Activated naive CD4-positive, alpha-beta T cell treated with anti-CD3 and anti-CD28 coated beads, Interleukin-2, amount 50 U/mL, for 16 hours (primary cell): ENCODE measurements at regions not wholly inside any gene's neighbourhood (a gene's known extent, or its start where the extent isn't known, plus 50 kb on each side); places are given as distances from the start of the nearest gene placed in this dataset.
"Not testable (repeated sequence)": the region's sequence is repeated elsewhere in the genome, so short reads cannot be mapped to it uniquely, and the experiment has no call there.

Experiments
- DNase-seq: peaks from one replicate; pipeline ENCODE4 v3.0.0-alpha.2; 2020

DNA sequence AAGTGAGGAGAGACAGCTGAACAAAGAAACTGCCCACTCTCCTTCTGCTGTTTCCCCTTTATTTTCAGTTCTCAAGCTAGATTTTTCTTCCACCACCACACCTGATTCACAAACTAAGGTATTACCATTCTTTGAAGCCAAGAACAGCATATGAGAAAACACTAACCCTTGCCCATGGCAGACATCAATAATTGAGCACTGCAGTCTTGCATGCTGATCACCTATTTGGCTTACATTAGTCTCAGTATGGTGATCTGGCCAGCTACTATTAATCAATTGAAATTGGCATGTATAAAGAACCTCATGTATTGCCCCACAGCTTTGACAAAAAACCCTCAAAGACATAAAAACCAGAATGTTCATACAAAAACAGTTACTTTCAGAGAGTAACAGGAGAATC is 166.3 kb downstream of the SAMD5 start:
- DNase-seq: no peak

DNA sequence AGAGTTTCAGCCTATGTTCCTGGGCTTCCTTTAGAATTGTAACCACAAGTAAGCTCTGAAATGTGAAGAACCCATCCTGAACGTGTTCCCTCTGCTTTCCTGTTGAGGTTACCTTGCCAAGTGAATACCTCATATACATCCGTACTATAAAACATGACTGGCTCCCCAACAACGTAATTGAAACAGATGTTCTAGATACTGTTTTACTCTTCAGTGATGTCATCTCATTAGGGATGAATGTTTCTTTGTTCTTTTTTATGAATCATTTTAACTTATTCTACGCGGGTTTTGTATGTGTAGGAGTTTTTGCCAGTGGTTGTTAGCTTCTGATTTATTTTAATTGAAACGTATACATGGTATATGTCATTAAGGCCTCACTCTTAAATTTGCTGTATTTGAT is 166.8 kb downstream of the SAMD5 start:
- no peak for DNase-seq

DNA sequence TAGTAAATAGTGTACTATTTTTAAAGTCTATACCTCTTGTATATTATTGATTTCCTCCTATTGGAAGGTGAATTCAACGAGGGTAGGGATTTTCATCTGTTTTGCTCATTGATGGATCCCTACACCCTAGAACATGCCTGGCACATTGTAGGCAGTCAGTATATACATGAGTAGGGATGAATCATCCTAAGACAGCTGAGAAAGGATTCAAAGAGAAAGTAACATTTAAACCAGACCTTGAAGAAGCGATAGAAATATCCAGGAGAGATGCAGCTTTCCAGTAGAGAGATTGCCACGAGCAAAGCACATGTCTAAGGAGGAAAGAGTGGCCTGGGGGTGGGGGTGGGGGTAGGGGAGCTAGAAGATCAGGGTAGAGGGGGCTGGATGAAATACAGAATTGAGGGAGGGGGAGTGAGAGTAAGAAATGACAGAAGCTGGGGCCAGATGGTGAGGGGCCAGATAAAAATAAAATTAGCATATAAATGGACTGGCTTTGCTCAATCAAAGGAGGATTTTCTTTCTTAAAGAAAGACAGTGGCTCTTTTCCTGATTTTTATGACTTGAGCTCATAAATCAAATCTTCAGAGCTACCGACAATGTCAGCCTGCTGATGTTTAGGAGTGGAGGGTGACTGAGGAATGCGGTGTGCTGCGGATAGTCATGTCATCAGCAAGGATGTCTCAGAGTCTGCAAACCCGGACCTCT is 168.2 kb downstream of the SAMD5 start:
- no peak for DNase-seq

DNA sequence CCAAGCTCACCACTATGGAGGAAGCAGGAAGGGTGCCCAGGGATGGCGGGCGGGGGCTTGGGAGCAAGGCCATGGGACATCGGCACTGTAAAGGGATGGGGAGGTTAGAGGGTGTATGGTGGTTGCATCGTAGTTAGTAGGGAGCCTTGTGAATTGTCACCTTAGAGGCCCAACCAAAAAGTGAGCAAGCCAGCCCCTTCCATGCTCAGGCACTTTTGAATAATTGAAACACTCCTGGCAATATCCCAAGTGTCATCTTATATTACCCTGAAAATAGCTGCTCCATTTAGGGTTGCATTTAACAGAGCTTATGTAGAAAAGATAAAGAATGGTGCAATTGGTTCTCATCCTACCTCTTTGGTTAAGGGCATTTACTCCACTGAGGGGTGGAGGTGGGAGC is 169.2 kb downstream of the SAMD5 start:
- no peak for DNase-seq

DNA sequence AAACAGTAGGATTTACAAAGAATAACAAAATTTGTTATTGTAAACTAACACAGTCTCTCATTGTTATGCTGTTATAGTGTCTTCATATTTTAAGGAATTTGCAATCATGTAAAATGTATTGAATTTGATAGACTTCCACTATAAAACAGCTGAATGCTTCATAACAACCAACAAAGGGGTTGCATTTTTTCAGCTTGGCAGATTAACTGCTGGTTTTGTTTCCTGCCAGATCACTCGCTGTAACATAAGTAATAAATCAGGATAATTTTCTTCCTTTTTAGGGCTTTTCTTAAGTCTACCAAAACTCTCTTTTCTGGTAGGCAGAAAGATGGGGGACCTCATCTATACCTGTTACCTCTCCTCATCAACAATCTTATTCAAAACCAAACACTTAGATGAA is 169.8 kb downstream of the SAMD5 start:
- DNase-seq: no peak

DNA sequence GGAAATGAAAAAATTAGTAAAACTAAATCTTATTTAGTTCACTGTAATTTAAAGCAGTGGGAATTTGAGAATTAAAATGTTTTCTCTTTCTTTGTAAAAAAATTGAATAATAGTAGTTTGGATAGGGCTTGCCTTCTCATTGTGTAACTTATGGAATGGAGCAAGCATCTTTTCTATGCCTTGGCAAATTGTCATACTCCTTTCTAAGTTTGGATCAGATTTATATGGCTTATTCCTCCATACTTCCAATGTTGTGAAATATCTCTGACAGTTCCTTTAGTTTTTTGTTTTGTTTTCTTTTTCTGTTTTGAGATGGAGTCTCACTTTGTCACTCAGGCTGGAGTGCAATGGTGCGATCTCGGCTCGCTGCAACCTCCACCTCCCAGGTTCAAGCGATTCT is 176.4 kb downstream of the SAMD5 start:
- DNase-seq: no peak

DNA sequence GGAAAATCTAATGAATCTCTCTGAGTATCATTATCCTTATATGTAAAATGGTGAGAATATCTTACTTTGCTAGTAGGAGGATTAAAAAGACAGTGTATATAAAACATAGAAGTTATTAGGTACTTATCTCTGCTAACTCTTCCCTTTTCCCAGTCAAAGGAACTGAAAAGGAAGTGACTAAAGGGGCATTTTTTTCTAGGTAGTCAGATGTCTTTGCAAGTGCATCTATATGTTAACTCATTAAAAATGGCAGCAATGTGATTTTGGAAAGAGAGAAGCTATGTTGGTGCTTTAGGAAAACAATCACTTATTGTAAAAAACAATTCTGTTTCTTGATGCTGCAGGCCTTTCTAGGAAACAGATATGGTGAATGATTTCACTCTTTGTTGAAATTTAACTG is 180.9 kb downstream of the SAMD5 start:
- DNase-seq: no peak

DNA sequence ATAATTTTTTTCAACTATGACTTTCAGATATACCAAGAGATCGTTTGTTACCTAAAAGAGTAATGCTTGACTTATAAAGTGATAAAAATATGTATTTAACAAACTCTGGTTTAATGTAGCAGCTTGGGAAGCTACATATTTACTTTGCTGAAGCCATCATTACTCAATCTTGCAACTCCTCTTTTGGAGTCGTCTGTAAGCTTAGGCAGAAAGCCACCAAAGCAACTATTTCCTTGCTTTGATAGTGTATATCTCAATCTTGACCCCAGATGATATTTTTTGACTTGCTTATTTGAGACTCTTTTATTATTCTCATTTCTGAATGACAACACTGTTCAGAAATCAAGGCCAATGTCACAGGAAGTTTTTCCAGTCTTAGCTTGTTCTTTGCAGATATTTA is 183.0 kb downstream of the SAMD5 start:
- DNase-seq: no peak

DNA sequence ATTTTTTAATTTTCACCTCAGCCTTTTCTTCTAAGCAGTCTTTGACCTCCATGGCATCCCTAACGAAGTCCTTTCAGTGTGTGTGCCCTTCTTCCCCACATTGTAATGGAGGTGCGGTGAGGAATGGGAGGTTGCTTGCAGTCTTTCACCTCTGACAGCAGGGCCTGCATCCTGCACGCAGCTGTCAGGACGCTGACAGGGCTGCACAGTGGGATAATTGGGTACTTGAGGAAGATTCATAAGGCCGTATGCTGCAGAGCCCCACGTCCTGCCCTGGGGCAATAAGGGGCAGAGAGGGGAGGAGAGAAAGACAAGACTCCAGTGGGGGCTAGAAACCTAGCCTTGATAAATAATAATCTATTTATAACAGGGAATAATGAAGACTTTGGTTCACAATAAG is 184.7 kb downstream of the SAMD5 start:
- DNase-seq: no peak

DNA sequence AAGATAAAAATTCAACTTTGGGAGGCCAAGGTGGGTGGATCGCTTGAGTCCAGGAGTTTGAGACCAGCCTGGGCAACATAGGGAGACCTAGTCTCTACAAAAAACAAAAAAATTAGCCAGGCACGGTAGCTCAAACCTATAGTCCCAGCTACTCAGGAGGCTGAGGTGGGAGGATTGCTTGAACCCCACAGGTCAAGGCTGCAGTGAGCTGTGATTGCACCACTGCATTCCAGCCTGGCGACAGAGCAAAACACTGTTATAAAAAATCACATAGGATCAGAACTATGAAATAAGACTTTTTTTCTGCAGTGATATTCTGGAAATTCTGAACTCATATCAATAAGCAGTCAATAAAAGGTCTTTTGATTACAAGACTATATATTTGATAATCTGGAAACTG is 186.1 kb downstream of the SAMD5 start:
- not testable (repeated sequence) for DNase-seq

DNA sequence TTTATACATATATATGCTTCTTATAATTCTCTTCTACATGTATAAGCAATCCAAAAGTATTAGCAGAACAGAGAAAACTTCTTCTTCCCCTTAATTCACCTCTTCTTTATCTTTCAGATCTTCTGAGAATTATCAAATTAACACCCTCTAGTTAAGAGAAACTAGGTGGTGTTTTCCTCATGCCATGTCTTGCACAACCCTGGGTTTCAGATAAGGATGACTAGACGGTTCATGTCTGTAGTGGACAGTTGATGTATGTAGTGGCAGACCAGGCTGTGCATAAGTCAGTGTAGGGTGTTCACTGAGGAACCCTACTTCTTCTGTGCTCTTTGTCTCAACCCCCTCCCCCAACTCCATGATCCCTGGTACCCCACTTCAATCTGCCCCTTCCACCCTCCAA is 187.3 kb downstream of the SAMD5 start:
- DNase-seq: no peak

DNA sequence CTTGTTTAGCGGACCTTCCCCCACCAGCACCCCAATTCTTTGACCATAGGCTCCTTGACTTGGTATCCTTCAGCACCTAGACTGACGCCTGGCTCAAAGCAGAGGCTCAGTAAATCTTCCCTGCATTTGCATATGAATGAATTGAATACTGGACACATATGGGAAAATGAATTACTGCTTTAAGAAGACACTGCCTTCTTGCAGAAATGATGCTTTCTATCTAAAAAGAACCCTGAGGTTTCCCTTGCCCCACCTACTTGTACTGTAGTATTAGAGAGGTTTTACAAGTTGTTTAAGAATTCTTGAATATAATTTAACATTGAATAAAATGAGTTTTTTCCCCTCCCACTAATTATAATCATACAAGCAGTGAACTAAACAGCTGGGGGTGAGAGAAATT is 190.7 kb downstream of the SAMD5 start:
- DNase-seq: no peak

DNA sequence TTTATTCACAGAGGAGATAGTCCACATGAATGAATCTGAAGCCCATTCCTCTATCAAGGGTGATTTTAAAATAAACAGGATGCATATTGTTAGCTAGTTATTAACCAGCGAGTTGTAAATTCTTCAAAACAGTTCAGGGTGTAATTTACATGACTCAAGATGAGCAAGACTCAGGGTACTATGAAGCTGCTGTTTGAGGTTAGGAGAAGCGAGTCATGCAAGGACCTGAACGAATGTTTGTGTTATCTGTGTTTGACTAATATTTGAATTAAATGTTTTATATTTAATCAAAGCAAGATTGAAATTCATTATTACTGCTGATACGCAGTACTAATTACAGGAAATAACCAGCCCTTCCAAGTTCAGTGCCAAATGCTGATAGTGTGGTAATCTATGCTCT is 191.1 kb downstream of the SAMD5 start:
- no peak for DNase-seq

DNA sequence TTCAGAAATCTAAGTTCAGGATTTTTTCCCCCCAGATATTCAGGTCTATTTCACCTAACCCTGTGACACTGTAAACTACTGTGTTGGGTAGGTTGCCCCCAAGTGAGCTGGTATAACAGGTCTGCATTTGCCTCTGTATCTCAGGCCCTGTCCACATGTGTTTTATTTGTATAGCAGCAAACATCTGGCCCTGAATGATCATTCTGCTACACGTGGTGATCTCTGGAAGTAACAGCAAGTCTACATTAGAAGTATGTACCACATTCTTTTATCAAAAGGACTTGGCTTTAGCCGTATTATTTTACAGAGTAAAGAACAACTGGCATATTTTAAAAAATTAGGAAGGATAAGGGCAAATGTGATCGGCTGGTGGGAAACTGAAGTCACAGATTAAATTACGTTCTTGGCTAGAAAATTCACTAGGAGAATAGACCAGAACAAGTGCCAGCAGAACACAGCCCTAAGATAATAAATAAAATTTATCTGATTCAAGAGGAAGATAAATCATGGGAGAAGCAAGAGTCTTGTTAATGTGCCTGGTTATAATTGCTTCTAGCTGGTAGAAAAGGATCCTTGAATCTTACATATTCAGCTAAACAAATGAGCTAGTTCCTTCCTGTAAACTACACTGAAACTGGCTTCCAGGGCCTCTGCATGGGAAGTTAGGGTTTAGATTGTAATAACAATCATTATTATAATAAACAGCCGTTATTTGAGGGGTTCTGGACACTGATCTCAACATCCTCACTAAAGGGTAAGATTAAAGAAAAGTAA is 192.1 kb downstream of the SAMD5 start:
- no peak for DNase-seq

DNA sequence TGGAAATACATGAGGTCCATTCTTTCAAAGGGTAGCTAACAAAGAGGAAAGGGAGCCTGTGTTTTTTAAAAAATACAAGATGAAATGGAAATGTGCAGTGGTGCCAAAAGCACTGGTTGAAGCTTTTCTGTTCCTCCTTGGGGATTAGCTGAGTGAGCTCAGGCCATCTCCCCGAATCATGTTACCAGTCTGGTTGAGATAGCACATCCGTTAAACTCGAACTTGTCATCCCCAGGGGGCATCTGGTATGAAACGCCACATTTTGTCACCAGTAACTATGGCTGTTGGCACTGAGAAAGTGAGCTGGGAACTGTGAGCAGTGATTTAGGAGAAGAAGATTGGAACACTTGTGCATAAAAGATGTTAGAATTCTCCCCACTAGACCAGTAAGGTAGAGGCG is 196.2 kb downstream of the SAMD5 start:
- no peak for DNase-seq

DNA sequence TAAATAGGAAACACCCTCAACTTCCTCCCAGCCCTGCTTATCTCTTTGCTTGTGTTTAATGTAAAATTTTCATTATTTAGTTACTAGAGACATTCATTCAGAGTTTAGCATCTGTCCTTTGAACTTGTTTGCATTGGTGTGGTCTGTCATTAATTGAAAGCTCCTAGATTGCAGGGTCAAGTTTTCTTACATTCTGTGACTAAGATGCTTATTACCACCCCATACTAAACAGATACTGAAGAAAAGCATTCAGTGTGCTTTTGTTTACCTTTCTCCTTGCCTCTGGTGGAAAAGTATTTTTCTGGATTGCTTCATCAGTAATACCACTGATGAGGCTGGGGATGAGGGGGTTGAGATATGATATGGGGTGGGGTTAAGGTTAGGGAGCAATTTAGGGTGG is 199.0 kb downstream of the SAMD5 start:
- no peak for DNase-seq

DNA sequence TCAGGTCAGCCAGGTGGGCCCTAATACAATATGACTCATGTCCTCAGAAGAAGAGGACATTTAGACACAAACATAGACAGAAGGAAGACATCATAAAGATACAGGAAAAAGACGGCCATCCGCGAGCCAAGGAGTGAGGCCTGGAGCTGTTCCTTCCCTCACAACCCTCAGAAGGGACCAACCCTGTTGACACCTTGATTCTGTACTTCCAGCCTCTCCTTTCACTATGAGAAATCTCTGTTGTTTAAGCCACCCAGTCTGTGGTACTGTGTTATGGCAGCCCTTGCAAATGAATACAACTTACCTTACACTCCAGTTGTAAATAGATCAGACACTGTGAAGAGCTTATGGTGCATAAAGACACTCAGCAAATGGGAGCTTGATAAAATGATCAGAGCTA is 199.7 kb downstream of the SAMD5 start:
- DNase-seq: no peak

DNA sequence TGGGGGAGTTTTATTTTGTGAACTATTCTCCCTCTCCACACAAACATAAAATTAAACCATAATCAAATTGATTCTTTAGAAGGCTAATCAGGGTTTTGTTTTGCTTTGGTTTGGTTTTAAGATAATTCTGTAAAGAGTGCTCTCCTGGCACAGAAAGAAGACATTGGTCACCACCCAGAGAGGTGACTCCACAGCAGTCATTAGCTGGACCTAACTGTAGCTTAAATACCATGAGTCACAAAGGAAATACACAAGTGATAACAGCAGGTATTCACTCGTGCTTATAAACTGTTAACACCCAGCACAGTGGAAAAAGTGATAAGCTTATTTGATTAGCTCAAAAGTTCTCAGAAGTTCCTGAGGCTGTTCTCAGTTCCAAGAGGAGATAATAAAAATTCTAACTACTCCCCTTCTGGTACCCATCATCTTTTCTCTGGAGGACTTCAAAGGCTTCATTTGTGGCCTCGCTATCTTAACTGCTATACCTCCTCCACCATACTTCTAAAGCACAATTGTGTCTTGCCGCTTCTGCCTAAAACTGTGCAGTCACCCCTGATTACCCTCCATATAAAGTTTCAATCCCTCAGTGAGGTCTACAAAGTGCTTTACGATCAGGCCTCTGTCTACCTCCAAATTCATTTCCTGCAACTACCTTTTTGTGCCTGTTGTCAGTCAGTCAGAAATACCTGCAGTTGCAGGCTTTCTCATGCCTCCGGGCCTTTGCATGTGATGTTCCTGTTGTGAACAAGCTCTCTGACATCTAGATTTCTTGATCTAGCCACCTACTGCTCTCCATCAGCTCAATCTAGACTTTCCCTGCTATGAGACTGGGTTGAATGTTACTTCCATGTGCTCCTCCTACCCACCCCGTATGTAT is 201.1 kb downstream of the SAMD5 start:
- DNase-seq: no peak

DNA sequence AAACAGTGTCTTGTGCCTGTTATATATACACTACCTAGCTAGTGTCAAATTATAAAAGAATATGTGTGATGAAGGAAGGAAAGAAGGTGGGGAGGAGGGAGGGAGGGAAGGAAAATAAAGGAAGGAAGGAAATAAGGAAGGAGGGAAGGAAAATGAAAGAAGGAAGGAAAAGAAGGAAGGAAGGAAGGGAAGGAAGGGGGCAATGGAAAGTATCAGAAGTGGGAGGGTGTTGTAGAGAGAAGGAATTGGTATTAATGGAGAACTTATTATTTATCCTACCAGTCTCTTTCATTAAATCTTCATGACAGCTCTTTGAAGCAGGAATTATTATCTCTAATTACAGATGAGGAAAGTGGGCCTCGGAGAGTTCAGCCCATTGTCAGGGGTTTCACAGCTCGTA is 202.4 kb downstream of the SAMD5 start:
- DNase-seq: no peak

DNA sequence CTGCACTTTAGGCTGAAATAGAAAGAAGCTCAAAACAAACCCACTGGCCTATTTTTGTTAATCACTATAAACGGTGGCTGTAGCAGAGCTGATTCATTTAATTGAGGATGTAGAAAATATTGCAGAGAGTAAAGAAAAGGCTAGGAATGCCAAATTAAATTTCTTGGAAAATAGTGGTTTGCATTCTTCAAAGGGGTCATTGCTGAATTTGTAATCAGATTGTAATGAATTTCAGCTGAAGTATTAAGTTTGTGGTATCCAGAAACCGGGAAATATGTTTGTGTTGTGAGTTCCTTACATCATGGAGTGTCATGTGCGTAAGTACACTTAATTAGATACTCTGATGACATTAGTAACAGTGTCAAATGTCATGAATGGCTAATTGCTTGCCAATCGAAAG is 203.0 kb downstream of the SAMD5 start:
- no peak for DNase-seq

DNA sequence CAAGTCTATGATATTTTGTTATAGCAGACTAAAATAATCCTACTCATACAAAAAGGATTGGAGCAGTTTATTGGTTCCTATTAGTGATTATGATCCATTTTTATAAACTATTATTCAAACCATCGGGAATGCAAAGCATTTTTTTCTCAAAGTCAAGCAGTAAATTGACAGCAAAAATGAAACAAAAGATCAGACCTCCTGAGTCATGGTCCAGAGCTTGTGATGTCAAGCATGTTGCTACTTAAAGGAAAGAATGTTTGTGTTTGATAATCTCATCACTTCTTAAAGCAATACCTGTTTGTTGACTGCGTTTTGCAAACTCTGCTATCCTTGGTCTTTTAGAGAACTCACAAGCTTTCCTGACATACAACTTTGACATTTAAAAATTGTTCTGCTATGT is 204.4 kb downstream of the SAMD5 start:
- no peak for DNase-seq

DNA sequence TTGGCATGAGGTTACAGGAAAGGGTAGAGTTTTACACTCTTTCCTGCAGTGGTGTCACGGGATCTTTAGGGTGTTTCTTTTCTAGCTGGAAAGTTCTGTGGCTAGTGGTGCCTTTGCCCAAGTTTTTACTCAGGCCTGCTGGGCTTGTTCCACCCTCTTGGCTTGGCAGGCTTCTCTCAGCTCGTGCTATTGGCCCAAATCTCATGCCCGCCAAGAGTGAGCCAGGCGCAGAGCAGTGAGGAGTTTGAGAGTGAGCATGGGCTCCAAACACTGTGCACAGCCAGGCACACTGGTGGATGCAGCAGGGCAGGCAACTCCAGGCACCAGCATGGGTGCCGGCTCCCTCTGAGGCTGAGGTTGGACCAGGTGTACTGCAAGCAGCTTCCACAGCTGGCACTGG is 206.5 kb downstream of the SAMD5 start:
- no peak for DNase-seq

DNA sequence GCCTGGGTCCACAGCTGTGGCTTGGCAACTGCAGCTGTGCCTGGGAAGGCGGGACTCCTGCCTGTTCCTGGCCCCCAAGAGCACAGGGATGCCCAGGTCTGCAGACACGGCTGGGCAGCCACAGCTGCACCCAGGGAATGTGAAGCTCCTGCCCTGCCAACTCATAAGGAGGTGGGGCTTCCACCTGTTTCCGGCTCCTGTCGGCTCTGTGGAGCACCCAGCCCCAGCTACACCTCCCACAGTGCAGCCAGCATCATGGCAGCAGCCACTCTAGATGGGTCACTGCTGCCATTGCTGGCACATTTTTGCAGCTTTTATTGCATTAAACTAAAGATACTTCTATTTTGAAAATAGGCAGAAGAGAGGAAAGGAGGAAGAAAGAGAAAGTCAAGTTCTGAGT is 207.9 kb downstream of the SAMD5 start:
- no peak for DNase-seq

DNA sequence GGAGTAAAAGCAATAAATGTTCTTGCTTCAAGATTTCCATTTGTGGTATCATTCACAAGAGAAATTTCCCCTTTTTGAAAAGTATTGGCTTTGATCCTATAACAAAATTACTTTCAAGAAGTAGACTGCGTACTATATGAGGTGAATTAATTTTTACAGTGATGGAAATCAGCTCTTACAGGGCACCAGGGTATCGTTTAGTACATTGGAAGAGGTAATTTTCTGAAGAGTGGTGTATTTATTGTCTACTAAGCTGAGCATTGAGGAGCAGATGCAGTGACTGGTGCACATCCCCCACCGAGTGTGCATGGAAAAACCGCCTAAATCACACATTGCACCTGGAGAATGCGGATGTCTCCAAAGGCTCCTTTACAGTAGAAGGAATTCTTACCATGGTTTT is 209.5 kb downstream of the SAMD5 start:
- DNase-seq: no peak
